ENCODE measurements at regions not wholly inside any gene's neighbourhood (a gene's known extent, or its start where the extent isn't known, plus 50 kb on each side); places are given as distances from the start of the nearest gene placed in this dataset.

DNA sequence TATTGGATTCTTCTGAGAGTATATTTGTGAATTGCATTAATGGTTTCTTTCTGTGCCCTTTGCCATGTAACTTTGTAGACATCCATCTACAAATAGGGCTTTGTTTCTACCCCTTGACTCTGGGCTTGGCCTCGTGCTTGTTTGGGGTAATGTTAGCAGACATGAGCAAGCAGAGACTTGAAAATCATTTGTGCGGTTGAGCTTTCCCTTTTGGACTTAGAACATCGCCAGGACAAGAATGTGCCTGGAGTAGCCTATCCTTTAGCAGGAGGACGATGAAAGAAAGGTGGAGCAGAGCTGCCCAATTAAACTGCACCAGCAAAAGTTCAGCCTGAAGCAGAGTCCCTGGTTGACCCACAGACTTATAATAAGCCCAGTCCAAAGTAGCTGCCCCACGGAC lies 785.9 kb downstream of the EPHA4 start:
- POLR2A ChIA-PET: no interaction called here

DNA sequence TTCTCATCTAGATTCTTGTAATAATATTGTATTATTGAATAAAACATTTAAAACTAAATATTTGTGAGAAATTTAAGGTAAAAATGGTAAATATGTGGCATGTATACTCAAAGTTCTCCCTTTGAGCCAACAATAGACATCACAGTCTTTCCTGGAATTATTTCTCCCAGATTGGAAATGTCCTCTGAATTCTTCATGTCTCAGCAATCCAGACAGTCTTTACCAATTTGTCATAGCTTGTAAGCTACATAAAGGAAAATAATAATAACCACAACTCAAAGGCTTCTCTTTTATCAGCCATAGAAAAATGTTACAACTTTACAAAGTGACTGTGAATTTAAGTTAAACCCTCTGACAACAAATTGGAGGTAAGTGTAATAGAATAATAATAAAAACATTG lies 784.9 kb downstream of the EPHA4 start:
- Mint-ChIP-seq H3K4me3 (ENCODE audit: unreplicated experiment) (no peak overlapping the region), H3K36me3 (ENCODE audit: insufficient read depth, unreplicated experiment) (peaks cover 4% of the 10 kb centered on the region), H3K27ac (ENCODE audit: low read depth, unreplicated experiment) (no peak overlapping the region), H3K4me1 (ENCODE audit: insufficient read depth, unreplicated experiment) (peaks cover 18% of the 10 kb centered on the region), H3K27me3 (ENCODE audit: insufficient read depth, unreplicated experiment) (no peaks in the 10 kb centered on the region), H3K9me3 (ENCODE audit: unreplicated experiment) (no peaks in the 10 kb centered on the region)
- no peak for DNase-seq (ENCODE audit: unreplicated experiment)
- BruUV-seq (replicated peaks): no TSS peak
- intact Hi-C loops (cut with micrococcal nuclease): no loop called here
- ChIA-PET CTCF (no interaction called here), POLR2A (interaction anchor here (0.7 kb wide), 1 partner anchor 1764 kb away, joined by 3 read pairs; no protein-coding TSS in a partner anchor)
- TF ChIP-seq, protein P1, sequence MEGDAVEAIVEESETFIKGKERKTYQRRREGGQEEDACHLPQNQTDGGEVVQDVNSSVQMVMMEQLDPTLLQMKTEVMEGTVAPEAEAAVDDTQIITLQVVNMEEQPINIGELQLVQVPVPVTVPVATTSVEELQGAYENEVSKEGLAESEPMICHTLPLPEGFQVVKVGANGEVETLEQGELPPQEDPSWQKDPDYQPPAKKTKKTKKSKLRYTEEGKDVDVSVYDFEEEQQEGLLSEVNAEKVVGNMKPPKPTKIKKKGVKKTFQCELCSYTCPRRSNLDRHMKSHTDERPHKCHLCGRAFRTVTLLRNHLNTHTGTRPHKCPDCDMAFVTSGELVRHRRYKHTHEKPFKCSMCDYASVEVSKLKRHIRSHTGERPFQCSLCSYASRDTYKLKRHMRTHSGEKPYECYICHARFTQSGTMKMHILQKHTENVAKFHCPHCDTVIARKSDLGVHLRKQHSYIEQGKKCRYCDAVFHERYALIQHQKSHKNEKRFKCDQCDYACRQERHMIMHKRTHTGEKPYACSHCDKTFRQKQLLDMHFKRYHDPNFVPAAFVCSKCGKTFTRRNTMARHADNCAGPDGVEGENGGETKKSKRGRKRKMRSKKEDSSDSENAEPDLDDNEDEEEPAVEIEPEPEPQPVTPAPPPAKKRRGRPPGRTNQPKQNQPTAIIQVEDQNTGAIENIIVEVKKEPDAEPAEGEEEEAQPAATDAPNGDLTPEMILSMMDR (IDR thresholded peaks at IDR 0.05; ENCODE audit: unreplicated experiment): no peak

More for the DNA sequence above, 785.9 kb downstream of the EPHA4 start:
- Mint-ChIP-seq H3K4me1 (ENCODE audit: insufficient read depth, unreplicated experiment) (peaks cover 18% of the 10 kb centered on the region), H3K27me3 (ENCODE audit: insufficient read depth, unreplicated experiment) (no peaks in the 10 kb centered on the region), H3K36me3 (ENCODE audit: insufficient read depth, unreplicated experiment) (peaks cover 5% of the 10 kb centered on the region), H3K27ac (ENCODE audit: low read depth, unreplicated experiment) (no peak overlapping the region), H3K9me3 (ENCODE audit: unreplicated experiment) (no peaks in the 10 kb centered on the region), H3K4me3 (ENCODE audit: unreplicated experiment) (no peak overlapping the region)
- intact Hi-C loops (cut with micrococcal nuclease): no loop called here
- CTCF ChIA-PET: interaction anchor here (0.7 kb wide), 1 partner anchor 62 kb away, joined by 3 read pairs; no protein-coding TSS in a partner anchor
- TF ChIP-seq, protein P1 (IDR thresholded peaks at IDR 0.05; ENCODE audit: unreplicated experiment): no peak
- peak; percentile 4 for DNase-seq (ENCODE audit: unreplicated experiment)
- BruUV-seq (replicated peaks): no TSS peak

DNA sequence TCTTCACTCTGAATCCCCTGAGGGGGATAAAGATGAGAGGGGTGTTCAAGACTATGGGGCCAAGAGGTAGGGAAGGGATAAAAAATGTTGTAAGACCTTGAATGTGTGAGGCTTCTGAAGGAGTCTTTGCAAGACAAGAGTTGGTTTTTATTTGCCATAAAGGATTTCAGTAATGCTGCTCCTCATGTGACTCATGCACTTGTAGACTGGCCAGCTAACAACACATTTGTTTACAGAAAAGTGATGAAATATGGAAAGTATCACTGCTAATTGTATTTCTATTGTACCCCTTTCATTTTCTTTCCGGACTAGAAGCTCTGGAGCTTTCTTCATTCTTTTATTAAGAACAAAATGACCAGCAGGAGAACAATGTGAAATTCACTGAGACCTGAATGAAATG lies 782.1 kb downstream of the EPHA4 start:
- BruUV-seq (replicated peaks): no TSS peak
- peak overlapping the region; percentile 58 for H3K27ac Mint-ChIP-seq (ENCODE audit: low read depth, unreplicated experiment)
- peaks cover 18% of the 10 kb centered on the region for H3K4me1 Mint-ChIP-seq (ENCODE audit: insufficient read depth, unreplicated experiment)
- H3K9me3 Mint-ChIP-seq (ENCODE audit: unreplicated experiment): no peaks in the 10 kb centered on the region
- ChIA-PET POLR2A (interaction anchor here (0.7 kb wide), 1 partner anchor 566 kb away, joined by 3 read pairs; no protein-coding TSS in a partner anchor), CTCF (no interaction called here)
- intact Hi-C loops (cut with micrococcal nuclease): no loop called here
- peak; percentile 79 for DNase-seq (ENCODE audit: unreplicated experiment)
- H3K4me3 Mint-ChIP-seq (ENCODE audit: unreplicated experiment): peak overlapping the region; percentile 13
- no peaks in the 10 kb centered on the region for H3K36me3 Mint-ChIP-seq (ENCODE audit: insufficient read depth, unreplicated experiment)
- no peaks in the 10 kb centered on the region for H3K27me3 Mint-ChIP-seq (ENCODE audit: insufficient read depth, unreplicated experiment)
- TF ChIP-seq, protein P1 (IDR thresholded peaks at IDR 0.05; ENCODE audit: unreplicated experiment): no peak

DNA sequence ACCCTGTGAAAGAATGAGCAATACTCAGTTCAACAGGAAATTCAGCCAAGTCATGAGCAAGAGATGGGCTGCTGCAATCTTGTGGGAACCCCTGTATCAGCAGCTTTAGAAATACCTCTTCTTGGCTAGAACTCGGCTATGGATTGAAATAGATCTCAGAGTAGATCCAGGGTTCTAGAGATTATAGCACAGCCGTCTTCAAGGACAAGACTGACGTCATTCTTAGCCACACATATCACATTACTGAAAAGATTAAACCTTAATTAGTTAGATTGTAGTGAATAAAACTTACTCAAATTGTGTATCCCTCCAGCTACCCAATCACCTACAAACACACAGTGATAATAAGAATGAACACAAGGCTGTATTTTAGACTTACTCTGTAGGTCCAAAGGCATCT lies 776.4 kb downstream of the EPHA4 start:
- CTCF ChIA-PET: no interaction called here
- BruUV-seq (replicated peaks): no TSS peak
- POLR2A ChIA-PET: no interaction called here
- no peaks in the 10 kb centered on the region for H3K36me3 Mint-ChIP-seq (ENCODE audit: insufficient read depth, unreplicated experiment)
- DNase-seq (ENCODE audit: unreplicated experiment): no peak
- no peak overlapping the region for H3K4me3 Mint-ChIP-seq (ENCODE audit: unreplicated experiment)
- no peaks in the 10 kb centered on the region for H3K27me3 Mint-ChIP-seq (ENCODE audit: insufficient read depth, unreplicated experiment)
- no peak overlapping the region for H3K27ac Mint-ChIP-seq (ENCODE audit: low read depth, unreplicated experiment)
- H3K4me1 Mint-ChIP-seq (ENCODE audit: insufficient read depth, unreplicated experiment): no peaks in the 10 kb centered on the region
- H3K9me3 Mint-ChIP-seq (ENCODE audit: unreplicated experiment): no peaks in the 10 kb centered on the region
- intact Hi-C loops (cut with micrococcal nuclease): loop anchor here (5.0 kb wide), 1 partner anchor 777 kb away; the partner anchor contains the start of gene EPHA4
- TF ChIP-seq, protein P1 (IDR thresholded peaks at IDR 0.05; ENCODE audit: unreplicated experiment): no peak
